MM.1S (cell line): ENCODE measurements at regions not wholly inside any gene's neighbourhood (a gene's known extent, or its start where the extent isn't known, plus 50 kb on each side); places are given as distances from the start of the nearest gene placed in this dataset.

Experiments
- DNase-seq: peaks from one replicate; pipeline ENCODE4 v3.0.0-alpha.2; 2015
- H2AFZ ChIP-seq: fragments of 300-600 bp; sonication (generic); 2 replicates; pipeline ENCODE4 v1.6.0; 2016; ENCODE audit warnings: antibody characterized with exemption, low read length
- H3F3A ChIP-seq: fragments of 300-600 bp; sonication (generic); 2 replicates; pipeline ENCODE4 v1.6.1; 2016; ENCODE audit warnings: mild to moderate bottlenecking, antibody characterized with exemption, low read length, moderate library complexity, mixed read lengths; ENCODE audit not compliant: insufficient read depth
- H3K27ac ChIP-seq: fragments of 300-600 bp; sonication (generic); 2 replicates; pipeline ENCODE4 v1.5.1; 2016; ENCODE audit warnings: mild to moderate bottlenecking, low read length
- H3K27me3 ChIP-seq: fragments of 300-600 bp; sonication (generic); replicated peaks from 2 replicates; pipeline ENCODE4 v1.6.0; 2016; ENCODE audit warnings: low read length; ENCODE audit not compliant: insufficient read depth
- H3K36me3 ChIP-seq: fragments of 300-600 bp; sonication (generic); replicated peaks from 2 replicates; pipeline ENCODE4 v1.6.1; 2016; ENCODE audit warnings: mild to moderate bottlenecking, low read length, mixed read lengths; ENCODE audit not compliant: insufficient read depth
- H3K4me1 ChIP-seq: fragments of 300-600 bp; sonication (generic); 2 replicates; pipeline ENCODE4 v1.6.1; 2016; ENCODE audit warnings: low read length, mixed read lengths
- H3K4me2 ChIP-seq: fragments of 300-600 bp; sonication (generic); 2 replicates; pipeline ENCODE4 v1.6.0; 2016; ENCODE audit warnings: low read depth, low read length
- H3K4me3 ChIP-seq: fragments of 300-600 bp; sonication (generic); 2 replicates; pipeline ENCODE4 v1.5.1; 2016; ENCODE audit warnings: low read length, mixed read lengths
- H3K79me2 ChIP-seq: fragments of 300-600 bp; sonication (generic); 2 replicates; pipeline ENCODE4 v1.6.1; 2016; ENCODE audit warnings: mixed run types, low read length, mixed read lengths
- H3K9ac ChIP-seq: fragments of 300-600 bp; sonication (generic); 2 replicates; pipeline ENCODE4 v1.6.1; 2016; ENCODE audit warnings: low read length, mixed read lengths
- H3K9me2 ChIP-seq: fragments of 300-600 bp; sonication (generic); replicated peaks from 2 replicates; pipeline ENCODE4 v1.6.1; 2016; ENCODE audit warnings: mild to moderate bottlenecking, low read length, mixed read lengths; ENCODE audit not compliant: insufficient read depth
- H3K9me3 ChIP-seq: fragments of 300-600 bp; sonication (generic); replicated peaks from 2 replicates; pipeline ENCODE4 v1.6.1; 2016; ENCODE audit warnings: mild to moderate bottlenecking, low read length, mixed read lengths; ENCODE audit not compliant: insufficient read depth
- H4K20me1 ChIP-seq: fragments of 300-600 bp; sonication (generic); 2 replicates; pipeline ENCODE4 v1.6.1; 2016; ENCODE audit warnings: mild to moderate bottlenecking, low read length, moderate library complexity, mixed read lengths; ENCODE audit not compliant: insufficient read depth
- EZH2 ChIP-seq: fragments of 300-600 bp; sonication (generic); optimal IDR thresholded peaks from 2 replicates; pipeline ENCODE3; 2017; ENCODE audit warnings: low read depth, mild to moderate bottlenecking, antibody characterized with exemption, low read length, mixed read lengths
- EZH2phosphoT487 ChIP-seq: fragments of 300-600 bp; sonication (generic); IDR thresholded peaks from 2 replicates; pipeline ENCODE4 v1.6.1; 2018; ENCODE audit warnings: antibody characterized with exemption, low read length
- TF ChIP-seq, protein P1 (sequence below): fragments of 300-600 bp; sonication (generic); IDR thresholded peaks from 2 replicates; pipeline ENCODE4 v1.5.1; 2016; ENCODE audit warnings: antibody characterized with exemption, low read length, mixed read lengths

GRCh38 chr14:59097681-59098080, 90.8 kb upstream of the DAAM1 start:
- H3K79me2 ChIP-seq, result no peaks in the 10 kb centered on the region
- H3K27ac ChIP-seq, result no peak overlapping the region
- no peaks in the 10 kb centered on the region for H4K20me1 ChIP-seq
- no peaks in the 10 kb centered on the region for H3F3A ChIP-seq
- H3K4me3 ChIP-seq, result no peak overlapping the region
- no peaks in the 10 kb centered on the region for H3K9me3 ChIP-seq
- H3K9me2 ChIP-seq, result no peaks in the 10 kb centered on the region
- H3K4me1 ChIP-seq, result no peaks in the 10 kb centered on the region
- no peaks in the 10 kb centered on the region for H3K27me3 ChIP-seq
- no peak overlapping the region for H3K4me2 ChIP-seq
- H3K36me3 ChIP-seq, result no peaks in the 10 kb centered on the region
- H2AFZ ChIP-seq, result no peak overlapping the region
- H3K9ac ChIP-seq, result no peak overlapping the region
- TF ChIP-seq, protein P1, sequence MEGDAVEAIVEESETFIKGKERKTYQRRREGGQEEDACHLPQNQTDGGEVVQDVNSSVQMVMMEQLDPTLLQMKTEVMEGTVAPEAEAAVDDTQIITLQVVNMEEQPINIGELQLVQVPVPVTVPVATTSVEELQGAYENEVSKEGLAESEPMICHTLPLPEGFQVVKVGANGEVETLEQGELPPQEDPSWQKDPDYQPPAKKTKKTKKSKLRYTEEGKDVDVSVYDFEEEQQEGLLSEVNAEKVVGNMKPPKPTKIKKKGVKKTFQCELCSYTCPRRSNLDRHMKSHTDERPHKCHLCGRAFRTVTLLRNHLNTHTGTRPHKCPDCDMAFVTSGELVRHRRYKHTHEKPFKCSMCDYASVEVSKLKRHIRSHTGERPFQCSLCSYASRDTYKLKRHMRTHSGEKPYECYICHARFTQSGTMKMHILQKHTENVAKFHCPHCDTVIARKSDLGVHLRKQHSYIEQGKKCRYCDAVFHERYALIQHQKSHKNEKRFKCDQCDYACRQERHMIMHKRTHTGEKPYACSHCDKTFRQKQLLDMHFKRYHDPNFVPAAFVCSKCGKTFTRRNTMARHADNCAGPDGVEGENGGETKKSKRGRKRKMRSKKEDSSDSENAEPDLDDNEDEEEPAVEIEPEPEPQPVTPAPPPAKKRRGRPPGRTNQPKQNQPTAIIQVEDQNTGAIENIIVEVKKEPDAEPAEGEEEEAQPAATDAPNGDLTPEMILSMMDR, result no peak
- TF ChIP-seq EZH2phosphoT487 (no peak), EZH2 (no peak)
- no peak for DNase-seq

- Histone ChIP-seq H3F3A (no peaks in the 10 kb centered on the region), H3K9me2 (no peaks in the 10 kb centered on the region), H3K27ac (no peak overlapping the region), H3K36me3 (no peaks in the 10 kb centered on the region), H4K20me1 (no peaks in the 10 kb centered on the region), H3K4me3 (no peak overlapping the region), H3K27me3 (no peaks in the 10 kb centered on the region), H3K4me1 (no peaks in the 10 kb centered on the region), H3K4me2 (no peak overlapping the region), H3K9me3 (no peaks in the 10 kb centered on the region), H2AFZ (no peak overlapping the region), H3K9ac (no peak overlapping the region), H3K79me2 (no peaks in the 10 kb centered on the region)
- TF ChIP-seq EZH2phosphoT487 (no peak), EZH2 (no peak)
- TF ChIP-seq, protein P1, result no peak
- no peak for DNase-seq
These were observed 90.1 kb upstream of the DAAM1 start for GRCh38 chr14:59098377-59098776.

GRCh38 chr14:59100205-59100604, 88.3 kb upstream of the DAAM1 start:
- no peak overlapping the region for H3K9ac ChIP-seq
- H4K20me1 ChIP-seq, result no peaks in the 10 kb centered on the region
- H3K9me2 ChIP-seq, result no peaks in the 10 kb centered on the region
- no peaks in the 10 kb centered on the region for H3K79me2 ChIP-seq
- H3K27ac ChIP-seq, result no peak overlapping the region
- no peak overlapping the region for H3K4me2 ChIP-seq
- H3K4me1 ChIP-seq, result no peaks in the 10 kb centered on the region
- H2AFZ ChIP-seq, result no peak overlapping the region
- no peaks in the 10 kb centered on the region for H3K36me3 ChIP-seq
- no peak for TF ChIP-seq EZH2phosphoT487
- no peak for TF ChIP-seq EZH2
- TF ChIP-seq, protein P1, result no peak
- H3K9me3 ChIP-seq, result no peaks in the 10 kb centered on the region
- no peaks in the 10 kb centered on the region for H3K27me3 ChIP-seq
- no peak overlapping the region for H3K4me3 ChIP-seq
- H3F3A ChIP-seq, result no peaks in the 10 kb centered on the region
- no peak for DNase-seq
